Esophagus muscularis mucosa (tissue), 3 donors: ENCODE measurements at regions not wholly inside any gene's neighbourhood (a gene's known extent, or its start where the extent isn't known, plus 50 kb on each side); places are given as distances from the start of the nearest gene placed in this dataset.
"Not testable (repeated sequence)": the region's sequence is repeated elsewhere in the genome, so short reads cannot be mapped to it uniquely, and the experiment has no call there.

Experiments used
- CTCF ChIP-seq, 3 experiments: fragments of 200-600 bp in 2 of 3; fragments of 450-650 bp in 1 of 3; sonication (generic) in 2 of 3; IDR thresholded peaks; one replicate each; pipeline ENCODE4 v1.5.1; 2017 to 2019; ENCODE audit warnings: antibody characterized with exemption in 3 of 3, mild to moderate bottlenecking in 2 of 3, moderate library complexity in 1 of 3
- POLR2AphosphoS5 ChIP-seq, 2 donors: sonication (generic); formaldehyde crosslinking; IDR thresholded peaks; one replicate each; pipeline ENCODE4 v1.6.1; 2017; ENCODE audit warnings: antibody characterized with exemption in 2 of 2

DNA sequence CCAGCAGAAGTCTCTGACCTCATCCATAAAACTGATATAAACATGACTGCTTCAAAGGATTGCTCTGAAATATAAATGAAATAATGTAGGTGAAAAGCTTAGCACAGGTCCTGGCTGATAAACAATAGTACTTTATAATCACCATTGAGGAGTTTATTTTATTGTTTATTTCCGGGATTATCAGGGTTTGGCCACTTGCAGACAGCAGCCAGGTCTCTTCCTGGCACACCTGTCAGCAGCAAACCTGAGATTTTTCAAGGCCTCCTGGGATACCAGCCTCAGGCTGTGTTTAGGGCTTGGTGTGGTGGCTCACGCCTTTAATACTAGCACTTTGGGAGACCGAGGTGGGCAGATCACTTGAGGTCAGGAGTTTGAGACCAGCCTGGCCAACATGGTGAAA, 181.6 kb upstream of the IRF2BP2 start:
- not testable (repeated sequence) for TF ChIP-seq CTCF, POLR2AphosphoS5 (IDR thresholded peaks at IDR 0.05)
